ENCODE measurements at regions not wholly inside any gene's neighbourhood (a gene's known extent, or its start where the extent isn't known, plus 50 kb on each side); places are given as distances from the start of the nearest gene placed in this dataset.
"Not testable (repeated sequence)": the region's sequence is repeated elsewhere in the genome, so short reads cannot be mapped to it uniquely, and the experiment has no call there.

GRCh38 chr7:27032839-27033238 is 63.0 kb downstream of the HOXA1 start:
- DNase-seq (ENCODE audit: extremely low spot score), result no peak
- Histone ChIP-seq H3K27ac (ENCODE audit: low read depth) (no peak overlapping the region), H3K36me3 (ENCODE audit: insufficient read depth) (no peaks in the 10 kb centered on the region), H3K4me1 (ENCODE audit: insufficient read depth) (no peaks in the 10 kb centered on the region), H3K4me3 (ENCODE audit: low read depth, low read length) (no peak overlapping the region)
- WGBS, result 29% methylated on average over 1 of the region's 1 CpG

- Histone ChIP-seq H3K36me3 (ENCODE audit: insufficient read depth) (no peaks in the 10 kb centered on the region), H3K4me1 (ENCODE audit: insufficient read depth) (no peaks in the 10 kb centered on the region), H3K4me3 (ENCODE audit: low read depth, low read length) (no peak overlapping the region), H3K27ac (ENCODE audit: low read depth) (no peak overlapping the region)
- DNase-seq (ENCODE audit: extremely low spot score), result no peak
- WGBS, result 76% methylated on average over 8 of the region's 8 CpGs
Measured at GRCh38 chr7:27031289-27032172, 64.3 kb downstream of the HOXA1 start.

- H3K36me3 ChIP-seq (ENCODE audit: insufficient read depth), result no peaks in the 10 kb centered on the region
- DNase-seq (ENCODE audit: extremely low spot score), result no peak
- no peak overlapping the region for H3K27ac ChIP-seq (ENCODE audit: low read depth)
- no peak overlapping the region for H3K4me3 ChIP-seq (ENCODE audit: low read depth, low read length)
- no peaks in the 10 kb centered on the region for H3K4me1 ChIP-seq (ENCODE audit: insufficient read depth)
- 85% methylated on average over 7 of the region's 7 CpGs for WGBS
Measured at GRCh38 chr7:27030393-27031050, 65.3 kb downstream of the HOXA1 start.

- 72% methylated on average over 8 of the region's 8 CpGs for WGBS
- H3K36me3 ChIP-seq (ENCODE audit: insufficient read depth), result no peaks in the 10 kb centered on the region
Measured at GRCh38 chr7:27025270-27025669, 70.5 kb downstream of the HOXA1 start.

GRCh38 chr7:27010068-27010467 is 85.7 kb downstream of the HOXA1 start:
- 90% methylated on average over 3 of the region's 3 CpGs for WGBS
- H3K4me3 ChIP-seq (ENCODE audit: low read depth, low read length), result no peak overlapping the region
- no peak for DNase-seq (ENCODE audit: extremely low spot score)
- H3K27ac ChIP-seq (ENCODE audit: low read depth), result no peak overlapping the region
- no peaks in the 10 kb centered on the region for H3K4me1 ChIP-seq (ENCODE audit: insufficient read depth)
- H3K36me3 ChIP-seq (ENCODE audit: insufficient read depth), result no peaks in the 10 kb centered on the region

More at GRCh38 chr7:27025270-27025669, 70.5 kb downstream of the HOXA1 start:
- Histone ChIP-seq H3K27ac (ENCODE audit: low read depth) (no peak overlapping the region), H3K4me3 (ENCODE audit: low read depth, low read length) (no peak overlapping the region), H3K4me1 (ENCODE audit: insufficient read depth) (no peaks in the 10 kb centered on the region)
- DNase-seq (ENCODE audit: extremely low spot score), result no peak

- Histone ChIP-seq H3K4me1 (ENCODE audit: insufficient read depth) (no peaks in the 10 kb centered on the region), H3K4me3 (ENCODE audit: low read depth, low read length) (no peak overlapping the region), H3K36me3 (ENCODE audit: insufficient read depth) (no peaks in the 10 kb centered on the region), H3K27ac (ENCODE audit: low read depth) (no peak overlapping the region)
- no peak for DNase-seq (ENCODE audit: extremely low spot score)
- WGBS, result 91% methylated on average over 6 of the region's 6 CpGs
Measured at GRCh38 chr7:27000496-27000895, 95.3 kb downstream of the HOXA1 start.

GRCh38 chr7:26998284-26998683 is 97.5 kb downstream of the HOXA1 start:
- not testable (repeated sequence) for H3K4me3 ChIP-seq (ENCODE audit: low read depth, low read length); H3K4me1 ChIP-seq (ENCODE audit: insufficient read depth); H3K36me3 ChIP-seq (ENCODE audit: insufficient read depth); H3K27ac ChIP-seq (ENCODE audit: low read depth); DNase-seq (ENCODE audit: extremely low spot score)
- 84% methylated on average over 3 of the region's 3 CpGs for WGBS

- 47% methylated on average over 1 of the region's 1 CpG for WGBS
- DNase-seq (ENCODE audit: extremely low spot score), result no peak
Measured at GRCh38 chr7:26995666-26996065, 100.1 kb downstream of the HOXA1 start.

GRCh38 chr7:26993816-26994810 is 101.7 kb downstream of the HOXA1 start:
- H3K27ac ChIP-seq (ENCODE audit: low read depth), result peak overlapping the region; percentile 67
- H3K36me3 ChIP-seq (ENCODE audit: insufficient read depth), result no peaks in the 10 kb centered on the region
- peak; percentile 72 for DNase-seq (ENCODE audit: extremely low spot score)
- H3K4me3 ChIP-seq (ENCODE audit: low read depth, low read length), result no peak overlapping the region
- WGBS, result 50% methylated on average over 3 of the region's 3 CpGs
- H3K4me1 ChIP-seq (ENCODE audit: insufficient read depth), result no peaks in the 10 kb centered on the region

More at GRCh38 chr7:26995666-26996065, 100.1 kb downstream of the HOXA1 start:
- no peak overlapping the region for H3K4me3 ChIP-seq (ENCODE audit: low read depth, low read length)
- H3K4me1 ChIP-seq (ENCODE audit: insufficient read depth), result no peaks in the 10 kb centered on the region
- H3K36me3 ChIP-seq (ENCODE audit: insufficient read depth), result no peaks in the 10 kb centered on the region
- no peak overlapping the region for H3K27ac ChIP-seq (ENCODE audit: low read depth)

GRCh38 chr7:26992670-26993069 is 103.1 kb downstream of the HOXA1 start:
- Histone ChIP-seq H3K36me3 (ENCODE audit: insufficient read depth) (no peaks in the 10 kb centered on the region), H3K4me1 (ENCODE audit: insufficient read depth) (no peaks in the 10 kb centered on the region), H3K27ac (ENCODE audit: low read depth) (no peak overlapping the region), H3K4me3 (ENCODE audit: low read depth, low read length) (no peak overlapping the region)
- DNase-seq (ENCODE audit: extremely low spot score), result peak; percentile 32
- 79% methylated on average over 7 of the region's 7 CpGs for WGBS

GRCh38 chr7:26991796-26992195 is 104.0 kb downstream of the HOXA1 start:
- WGBS, result 95% methylated on average over 6 of the region's 6 CpGs
- Histone ChIP-seq H3K27ac (ENCODE audit: low read depth) (no peak overlapping the region), H3K4me3 (ENCODE audit: low read depth, low read length) (no peak overlapping the region), H3K4me1 (ENCODE audit: insufficient read depth) (no peaks in the 10 kb centered on the region), H3K36me3 (ENCODE audit: insufficient read depth) (no peaks in the 10 kb centered on the region)
- no peak for DNase-seq (ENCODE audit: extremely low spot score)

- WGBS, result 62% methylated on average over 3 of the region's 3 CpGs
- DNase-seq (ENCODE audit: extremely low spot score), result no peak
- Histone ChIP-seq H3K27ac (ENCODE audit: low read depth) (no peak overlapping the region), H3K36me3 (ENCODE audit: insufficient read depth) (no peaks in the 10 kb centered on the region), H3K4me3 (ENCODE audit: low read depth, low read length) (no peak overlapping the region), H3K4me1 (ENCODE audit: insufficient read depth) (no peaks in the 10 kb centered on the region)
Measured at GRCh38 chr7:26989897-26990670, 105.7 kb downstream of the HOXA1 start.

Measured in urinary bladder (tissue), 3 donors.